Non-pigmented ciliary epithelial cell (primary cell): ENCODE measurements at regions not wholly inside any gene's neighbourhood (a gene's known extent, or its start where the extent isn't known, plus 50 kb on each side); places are given as distances from the start of the nearest gene placed in this dataset.
"Not testable (repeated sequence)": the region's sequence is repeated elsewhere in the genome, so short reads cannot be mapped to it uniquely, and the experiment has no call there.

ENCODE experiments used
- DNase-seq: peaks from one replicate; pipeline ENCODE4 v3.0.0-alpha.2; 2010; ENCODE audit warnings: low read depth

- no peak for DNase-seq
These were observed 61.5 kb downstream of the RPUSD4 start for GRCh38 chr11:126149759-126150625.

GRCh38 chr11:126148317-126148716 is 63.1 kb downstream of the RPUSD4 start:
- no peak for DNase-seq

- DNase-seq: no peak
These were observed 64.0 kb downstream of the RPUSD4 start for GRCh38 chr11:126147208-126148111.

GRCh38 chr11:126146454-126147192 is 64.8 kb downstream of the RPUSD4 start:
- no peak for DNase-seq

GRCh38 chr11:126145954-126146353 is 65.5 kb downstream of the RPUSD4 start:
- DNase-seq: no peak

- DNase-seq: not testable (repeated sequence)
These were observed 68.0 kb downstream of the RPUSD4 start for GRCh38 chr11:126143491-126143890.

GRCh38 chr11:126140926-126141280 is 70.5 kb downstream of the RPUSD4 start:
- DNase-seq: no peak

GRCh38 chr11:126140201-126140925 is 71.1 kb downstream of the RPUSD4 start:
- no peak for DNase-seq

GRCh38 chr11:126139111-126140091 is 72.0 kb downstream of the RPUSD4 start:
- no peak for DNase-seq

GRCh38 chr11:126138636-126139035 is 72.8 kb downstream of the RPUSD4 start:
- no peak for DNase-seq

- DNase-seq: no peak
These were observed 74.3 kb downstream of the RPUSD4 start for GRCh38 chr11:126137136-126137535.

GRCh38 chr11:126136507-126136906 is 73.8 kb upstream of the CDON start:
- DNase-seq: no peak

- no peak for DNase-seq
These were observed 72.8 kb upstream of the CDON start for GRCh38 chr11:126135235-126136176.

- DNase-seq: no peak
These were observed 71.9 kb upstream of the CDON start for GRCh38 chr11:126134461-126135155.

GRCh38 chr11:126133901-126134300 is 71.2 kb upstream of the CDON start:
- DNase-seq: no peak

- DNase-seq: no peak
These were observed 69.7 kb upstream of the CDON start for GRCh38 chr11:126132319-126132718.

GRCh38 chr11:126130781-126131180 is 68.1 kb upstream of the CDON start:
- not testable (repeated sequence) for DNase-seq
